Breast epithelium (tissue), 3 donors: ENCODE measurements at regions not wholly inside any gene's neighbourhood (a gene's known extent, or its start where the extent isn't known, plus 50 kb on each side); places are given as distances from the start of the nearest gene placed in this dataset.

Source experiments
- POLR2A ChIP-seq: fragments of 450-650 bp; IDR thresholded peaks from one replicate; pipeline ENCODE4 v1.6.1; 2016; ENCODE audit warnings: antibody characterized with exemption, mild to moderate bottlenecking, moderate library complexity
- POLR2AphosphoS5 ChIP-seq, 3 donors: sonication (generic); formaldehyde crosslinking; IDR thresholded peaks; one replicate each; pipeline ENCODE4 v1.6.1; 2017; ENCODE audit warnings: antibody characterized with exemption in 3 of 3
- TF ChIP-seq, protein P1 (sequence below), 3 donors: fragments of 450-650 bp; IDR thresholded peaks; one replicate each; pipeline ENCODE4 v1.5.1; 2016 to 2017; ENCODE audit warnings: antibody characterized with exemption in 3 of 3, mild to moderate bottlenecking in 3 of 3, moderate library complexity in 3 of 3

DNA sequence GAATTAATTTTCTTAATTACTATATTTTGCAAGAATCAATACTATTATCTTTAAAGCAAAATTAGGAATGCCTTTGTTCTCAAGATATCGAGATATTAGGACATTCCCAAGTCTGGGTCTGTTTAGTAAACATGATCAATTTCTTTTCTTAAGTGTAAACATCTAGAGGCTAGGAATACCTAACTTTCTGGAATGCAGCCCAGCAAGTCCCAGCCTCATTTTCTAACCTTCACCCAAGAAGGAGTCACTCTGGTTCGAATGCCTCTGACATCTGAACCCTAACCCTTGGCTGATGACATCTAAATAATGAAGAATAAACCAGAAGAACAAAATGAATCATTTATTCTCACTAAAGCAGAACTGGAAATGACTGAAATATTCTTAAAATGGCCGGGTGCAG is 297.5 kb upstream of the IRX3 start:
- TF ChIP-seq, protein P1, sequence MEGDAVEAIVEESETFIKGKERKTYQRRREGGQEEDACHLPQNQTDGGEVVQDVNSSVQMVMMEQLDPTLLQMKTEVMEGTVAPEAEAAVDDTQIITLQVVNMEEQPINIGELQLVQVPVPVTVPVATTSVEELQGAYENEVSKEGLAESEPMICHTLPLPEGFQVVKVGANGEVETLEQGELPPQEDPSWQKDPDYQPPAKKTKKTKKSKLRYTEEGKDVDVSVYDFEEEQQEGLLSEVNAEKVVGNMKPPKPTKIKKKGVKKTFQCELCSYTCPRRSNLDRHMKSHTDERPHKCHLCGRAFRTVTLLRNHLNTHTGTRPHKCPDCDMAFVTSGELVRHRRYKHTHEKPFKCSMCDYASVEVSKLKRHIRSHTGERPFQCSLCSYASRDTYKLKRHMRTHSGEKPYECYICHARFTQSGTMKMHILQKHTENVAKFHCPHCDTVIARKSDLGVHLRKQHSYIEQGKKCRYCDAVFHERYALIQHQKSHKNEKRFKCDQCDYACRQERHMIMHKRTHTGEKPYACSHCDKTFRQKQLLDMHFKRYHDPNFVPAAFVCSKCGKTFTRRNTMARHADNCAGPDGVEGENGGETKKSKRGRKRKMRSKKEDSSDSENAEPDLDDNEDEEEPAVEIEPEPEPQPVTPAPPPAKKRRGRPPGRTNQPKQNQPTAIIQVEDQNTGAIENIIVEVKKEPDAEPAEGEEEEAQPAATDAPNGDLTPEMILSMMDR (IDR thresholded peaks at IDR 0.05) = no peak
- TF ChIP-seq POLR2A = no peak
- TF ChIP-seq POLR2AphosphoS5 (IDR thresholded peaks at IDR 0.05) = no peak
